ENCODE measurements at regions not wholly inside any gene's neighbourhood (a gene's known extent, or its start where the extent isn't known, plus 50 kb on each side); places are given as distances from the start of the nearest gene placed in this dataset.
"Not testable (repeated sequence)": the region's sequence is repeated elsewhere in the genome, so short reads cannot be mapped to it uniquely, and the experiment has no call there.

GRCh38 chr5:2836133-2836532 is 84.7 kb upstream of the IRX2 start:
- Mint-ChIP-seq H3K36me3 (no peaks in the 10 kb centered on the region), H3K27me3 (peaks cover 0 to 1% of the 10 kb centered on the region in 2 donors), H3K27ac (no peak overlapping the region), H3K9me3 (peaks cover 4 to 14% (median 9%) of the 10 kb centered on the region in 5 donors), H3K4me3 (no peak overlapping the region), H3K4me1 (no peaks in the 10 kb centered on the region)
- no peak overlapping the region for H3K27ac ChIP-seq (ENCODE audit: low read depth, low read length)
- no peaks in the 10 kb centered on the region for H3K9me3 ChIP-seq (ENCODE audit: low read length)
- H3K4me1 ChIP-seq (ENCODE audit: insufficient read depth, low read length): no peaks in the 10 kb centered on the region
- POLR2A ChIA-PET: no interaction called here
- no peaks in the 10 kb centered on the region for H3K27me3 ChIP-seq (ENCODE audit: insufficient read depth, low read length, poor library complexity, severe bottlenecking)
- no peak overlapping the region for H3K4me3 ChIP-seq (ENCODE audit: low read length)
- CTCF ChIA-PET: no interaction called here
- no peaks in the 10 kb centered on the region for H3K36me3 ChIP-seq (ENCODE audit: insufficient read depth, low read length)
- DNase-seq: no peak

GRCh38 chr5:2833556-2833955 is 82.1 kb upstream of the IRX2 start:
- Histone ChIP-seq H3K4me3 (ENCODE audit: low read length) (no peak overlapping the region), H3K9me3 (ENCODE audit: low read length) (no peaks in the 10 kb centered on the region), H3K27ac (ENCODE audit: low read depth, low read length) (no peak overlapping the region), H3K4me1 (ENCODE audit: insufficient read depth, low read length) (no peaks in the 10 kb centered on the region), H3K36me3 (ENCODE audit: insufficient read depth, low read length) (no peaks in the 10 kb centered on the region), H3K27me3 (ENCODE audit: insufficient read depth, low read length, poor library complexity, severe bottlenecking) (no peaks in the 10 kb centered on the region)
- no peak overlapping the region for H3K4me3 Mint-ChIP-seq
- H3K27me3 Mint-ChIP-seq: peaks cover 0 to 1% of the 10 kb centered on the region in 2 donors
- no peaks in the 10 kb centered on the region for H3K4me1 Mint-ChIP-seq
- peaks cover 2 to 11% (median 8%) of the 10 kb centered on the region in 5 donors for H3K9me3 Mint-ChIP-seq
- POLR2A ChIA-PET: no interaction called here
- H3K27ac Mint-ChIP-seq: no peak overlapping the region
- CTCF ChIA-PET: no interaction called here
- no peak for DNase-seq
- H3K36me3 Mint-ChIP-seq: no peaks in the 10 kb centered on the region

- Mint-ChIP-seq H3K9me3 (peaks cover 0 to 7% (median 2%) of the 10 kb centered on the region in 5 donors), H3K27me3 (peaks cover 0 to 1% of the 10 kb centered on the region in 2 donors), H3K4me1 (no peaks in the 10 kb centered on the region), H3K4me3 (no peak overlapping the region), H3K36me3 (no peaks in the 10 kb centered on the region), H3K27ac (no peak overlapping the region)
- no peaks in the 10 kb centered on the region for H3K36me3 ChIP-seq (ENCODE audit: insufficient read depth, low read length)
- no peaks in the 10 kb centered on the region for H3K27me3 ChIP-seq (ENCODE audit: insufficient read depth, low read length, poor library complexity, severe bottlenecking)
- no peak for DNase-seq
- no peaks in the 10 kb centered on the region for H3K9me3 ChIP-seq (ENCODE audit: low read length)
- ChIA-PET POLR2A (no interaction called here), CTCF (no interaction called here)
- no peak overlapping the region for H3K27ac ChIP-seq (ENCODE audit: low read depth, low read length)
- no peaks in the 10 kb centered on the region for H3K4me1 ChIP-seq (ENCODE audit: insufficient read depth, low read length)
- no peak overlapping the region for H3K4me3 ChIP-seq (ENCODE audit: low read length)
Observed at GRCh38 chr5:2832394-2832793, 80.9 kb upstream of the IRX2 start.

- Histone ChIP-seq H3K27me3 (ENCODE audit: insufficient read depth, low read length, poor library complexity, severe bottlenecking) (no peaks in the 10 kb centered on the region), H3K36me3 (ENCODE audit: insufficient read depth, low read length) (no peaks in the 10 kb centered on the region), H3K4me1 (ENCODE audit: insufficient read depth, low read length) (no peaks in the 10 kb centered on the region), H3K9me3 (ENCODE audit: low read length) (peaks cover 4% of the 10 kb centered on the region), H3K4me3 (ENCODE audit: low read length) (no peak overlapping the region), H3K27ac (ENCODE audit: low read depth, low read length) (no peak overlapping the region)
- Mint-ChIP-seq H3K36me3 (no peaks in the 10 kb centered on the region), H3K4me1 (no peaks in the 10 kb centered on the region), H3K27me3 (no peaks in the 10 kb centered on the region), H3K4me3 (no peak overlapping the region), H3K27ac (no peak overlapping the region), H3K9me3 (peaks cover 0 to 10% (median 2%) of the 10 kb centered on the region in 5 donors)
- POLR2A ChIA-PET: no interaction called here
- CTCF ChIA-PET: no interaction called here
- DNase-seq: no peak
Observed at GRCh38 chr5:2829239-2829638, 77.8 kb upstream of the IRX2 start.

GRCh38 chr5:2818936-2819335 is 67.5 kb upstream of the IRX2 start:
- no peak for DNase-seq
- Mint-ChIP-seq H3K4me1 (no peaks in the 10 kb centered on the region), H3K36me3 (no peaks in the 10 kb centered on the region), H3K27ac (no peak overlapping the region), H3K9me3 (peaks cover 0 to 10% (median 2%) of the 10 kb centered on the region in 5 donors), H3K4me3 (no peak overlapping the region), H3K27me3 (no peaks in the 10 kb centered on the region)
- Histone ChIP-seq H3K36me3 (ENCODE audit: insufficient read depth, low read length) (no peaks in the 10 kb centered on the region), H3K9me3 (ENCODE audit: low read length) (no peaks in the 10 kb centered on the region), H3K4me1 (ENCODE audit: insufficient read depth, low read length) (no peaks in the 10 kb centered on the region), H3K27ac (ENCODE audit: low read depth, low read length) (no peak overlapping the region), H3K4me3 (ENCODE audit: low read length) (no peak overlapping the region), H3K27me3 (ENCODE audit: insufficient read depth, low read length, poor library complexity, severe bottlenecking) (no peaks in the 10 kb centered on the region)
- ChIA-PET CTCF (no interaction called here), POLR2A (no interaction called here)

GRCh38 chr5:2817031-2817603 is 65.6 kb upstream of the IRX2 start:
- H3K4me3 ChIP-seq (ENCODE audit: low read length): no peak overlapping the region
- H3K9me3 ChIP-seq (ENCODE audit: low read length): no peaks in the 10 kb centered on the region
- no peaks in the 10 kb centered on the region for H3K36me3 ChIP-seq (ENCODE audit: insufficient read depth, low read length)
- no peak for DNase-seq
- no peaks in the 10 kb centered on the region for H3K4me1 ChIP-seq (ENCODE audit: insufficient read depth, low read length)
- no peak overlapping the region for H3K4me3 Mint-ChIP-seq
- no peaks in the 10 kb centered on the region for H3K27me3 ChIP-seq (ENCODE audit: insufficient read depth, low read length, poor library complexity, severe bottlenecking)
- no peak overlapping the region for H3K27ac Mint-ChIP-seq
- POLR2A ChIA-PET: no interaction called here
- peaks cover 0 to 10% (median 2%) of the 10 kb centered on the region in 5 donors for H3K9me3 Mint-ChIP-seq
- no peak overlapping the region for H3K27ac ChIP-seq (ENCODE audit: low read depth, low read length)
- CTCF ChIA-PET: no interaction called here
- H3K27me3 Mint-ChIP-seq: no peaks in the 10 kb centered on the region
- H3K4me1 Mint-ChIP-seq: no peaks in the 10 kb centered on the region
- H3K36me3 Mint-ChIP-seq: no peaks in the 10 kb centered on the region

GRCh38 chr5:2813678-2814077 is 62.2 kb upstream of the IRX2 start:
- H3K4me3 ChIP-seq (ENCODE audit: low read length): no peak overlapping the region
- no peak overlapping the region for H3K27ac ChIP-seq (ENCODE audit: low read depth, low read length)
- CTCF ChIA-PET: no interaction called here
- no peaks in the 10 kb centered on the region for H3K36me3 ChIP-seq (ENCODE audit: insufficient read depth, low read length)
- POLR2A ChIA-PET: no interaction called here
- H3K4me3 Mint-ChIP-seq: no peak overlapping the region
- no peaks in the 10 kb centered on the region for H3K9me3 ChIP-seq (ENCODE audit: low read length)
- H3K36me3 Mint-ChIP-seq: no peaks in the 10 kb centered on the region
- H3K9me3 Mint-ChIP-seq: peaks cover 0 to 15% (median 4%) of the 10 kb centered on the region in 5 donors
- H3K4me1 Mint-ChIP-seq: no peaks in the 10 kb centered on the region
- no peaks in the 10 kb centered on the region for H3K27me3 ChIP-seq (ENCODE audit: insufficient read depth, low read length, poor library complexity, severe bottlenecking)
- no peaks in the 10 kb centered on the region for H3K4me1 ChIP-seq (ENCODE audit: insufficient read depth, low read length)
- H3K27ac Mint-ChIP-seq: no peak overlapping the region
- no peak for DNase-seq
- no peaks in the 10 kb centered on the region for H3K27me3 Mint-ChIP-seq

- Mint-ChIP-seq H3K27me3 (no peaks in the 10 kb centered on the region), H3K4me3 (no peak overlapping the region), H3K27ac (no peak overlapping the region), H3K9me3 (peaks cover 0 to 12% (median 4%) of the 10 kb centered on the region in 5 donors), H3K36me3 (no peaks in the 10 kb centered on the region), H3K4me1 (no peaks in the 10 kb centered on the region)
- no peaks in the 10 kb centered on the region for H3K36me3 ChIP-seq (ENCODE audit: insufficient read depth, low read length)
- POLR2A ChIA-PET: no interaction called here
- no peak overlapping the region for H3K27ac ChIP-seq (ENCODE audit: low read depth, low read length)
- no peaks in the 10 kb centered on the region for H3K9me3 ChIP-seq (ENCODE audit: low read length)
- no peaks in the 10 kb centered on the region for H3K27me3 ChIP-seq (ENCODE audit: insufficient read depth, low read length, poor library complexity, severe bottlenecking)
- H3K4me3 ChIP-seq (ENCODE audit: low read length): no peak overlapping the region
- CTCF ChIA-PET: no interaction called here
- no peak for DNase-seq
- no peaks in the 10 kb centered on the region for H3K4me1 ChIP-seq (ENCODE audit: insufficient read depth, low read length)
Observed at GRCh38 chr5:2810644-2811043, 59.2 kb upstream of the IRX2 start.

- CTCF ChIA-PET; H3K4me1 Mint-ChIP-seq; H3K4me3 ChIP-seq (ENCODE audit: low read length); H3K27me3 Mint-ChIP-seq; H3K27me3 ChIP-seq (ENCODE audit: insufficient read depth, low read length, poor library complexity, severe bottlenecking); H3K4me1 ChIP-seq (ENCODE audit: insufficient read depth, low read length); DNase-seq; H3K27ac ChIP-seq (ENCODE audit: low read depth, low read length); POLR2A ChIA-PET; H3K4me3 Mint-ChIP-seq; H3K36me3 ChIP-seq (ENCODE audit: insufficient read depth, low read length); H3K36me3 Mint-ChIP-seq; H3K9me3 Mint-ChIP-seq; H3K9me3 ChIP-seq (ENCODE audit: low read length); H3K27ac Mint-ChIP-seq: not testable (repeated sequence)
Observed at GRCh38 chr5:2807244-2807643, 55.8 kb upstream of the IRX2 start.

Measured in CD8-positive, alpha-beta memory T cell (primary cell).